Activated CD8-positive, alpha-beta memory T cell treated with anti-CD3 and anti-CD28 coated beads for 1 hour (primary cell): ENCODE measurements at regions not wholly inside any gene's neighbourhood (a gene's known extent, or its start where the extent isn't known, plus 50 kb on each side); places are given as distances from the start of the nearest gene placed in this dataset.
"Not testable (repeated sequence)": the region's sequence is repeated elsewhere in the genome, so short reads cannot be mapped to it uniquely, and the experiment has no call there.

Source experiments
- DNase-seq, 2 donors: peaks; one replicate each; pipeline ENCODE4 v3.0.0-alpha.2; 2020; ENCODE audit warnings: low read depth in 1 of 2; ENCODE audit errors: extremely low read depth in 1 of 2

DNA sequence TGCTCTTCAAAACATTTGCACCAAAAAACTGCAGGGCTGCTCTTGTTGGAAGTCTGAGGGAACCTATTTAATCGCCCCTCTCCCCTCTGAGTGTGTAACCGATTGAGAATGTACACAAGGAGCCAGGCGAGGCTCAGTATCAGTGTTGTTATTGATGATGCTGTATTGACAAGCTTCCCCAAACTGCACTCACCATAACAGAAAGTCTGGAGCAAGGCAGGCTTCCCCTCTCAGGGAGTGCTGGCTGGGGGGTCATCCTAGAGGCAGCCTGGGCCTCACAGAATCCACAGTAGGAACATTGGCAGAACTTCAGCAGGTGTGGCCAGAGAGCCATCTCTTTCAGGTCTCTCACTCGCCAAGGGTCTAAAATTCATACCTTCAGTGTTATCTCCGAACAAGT, 58.1 kb upstream of the TUNAR start:
- DNase-seq, result no peak

DNA sequence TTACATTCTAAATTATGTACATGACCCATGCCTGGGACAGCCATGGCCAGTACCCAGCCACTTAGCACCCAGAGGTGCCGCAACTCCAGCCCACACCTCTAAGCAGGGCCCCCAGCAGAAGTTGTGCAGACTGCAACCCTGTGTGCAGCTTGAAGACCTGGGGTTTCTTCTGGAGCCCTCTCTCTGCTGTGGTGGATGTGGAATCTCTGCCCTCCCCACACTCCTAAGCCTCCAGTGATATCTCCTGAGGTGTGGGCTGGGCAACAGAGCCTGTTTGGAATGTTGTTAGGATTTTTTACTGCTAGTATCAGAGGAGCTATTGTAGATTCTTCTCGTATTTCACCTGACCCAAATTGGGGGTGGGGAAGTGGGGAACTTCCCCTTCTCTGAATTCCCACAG, 59.4 kb upstream of the TUNAR start:
- DNase-seq, result no peak

DNA sequence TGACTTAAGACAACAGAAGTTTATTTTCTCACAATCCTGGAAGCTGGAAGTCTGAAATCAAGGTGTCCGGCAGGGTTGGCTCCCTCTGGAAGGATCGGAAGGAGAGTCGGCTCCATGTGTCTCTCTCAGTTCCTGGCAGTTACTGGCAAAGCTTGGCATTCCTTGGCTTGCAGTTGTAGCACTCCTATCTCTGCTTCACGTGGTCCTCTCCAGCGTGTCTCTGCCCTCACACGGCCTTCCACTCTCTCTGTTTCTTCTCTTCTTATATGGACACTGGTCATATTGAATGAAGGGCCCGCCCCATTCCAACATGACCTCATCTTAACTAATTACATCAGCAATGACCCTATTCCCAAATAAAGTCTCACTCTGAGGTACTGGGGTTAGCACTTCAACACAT, 60.1 kb upstream of the TUNAR start:
- DNase-seq, result no peak

DNA sequence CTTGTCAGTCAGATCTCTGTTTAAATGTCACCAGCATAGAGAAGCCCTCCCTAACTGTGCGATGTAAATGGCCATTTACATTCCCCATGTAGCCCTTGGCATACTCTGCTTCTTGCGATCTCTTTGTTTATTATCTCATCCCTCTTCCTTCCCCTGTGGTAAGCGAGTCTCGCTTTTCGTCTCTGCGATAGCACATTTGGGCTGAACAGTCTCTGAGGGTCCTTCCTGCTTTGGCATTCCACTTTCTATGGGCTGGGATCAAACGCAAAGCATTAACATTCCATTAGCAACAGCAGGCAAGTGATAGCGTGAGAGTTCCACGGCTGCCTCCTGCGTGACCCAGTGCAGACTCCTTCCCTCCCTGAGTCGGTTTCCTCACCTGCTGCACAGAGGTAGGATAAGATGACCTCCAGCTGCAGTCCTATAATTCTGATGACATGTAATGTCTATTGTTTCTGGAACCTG, 61.4 kb upstream of the TUNAR start:
- no peak for DNase-seq

DNA sequence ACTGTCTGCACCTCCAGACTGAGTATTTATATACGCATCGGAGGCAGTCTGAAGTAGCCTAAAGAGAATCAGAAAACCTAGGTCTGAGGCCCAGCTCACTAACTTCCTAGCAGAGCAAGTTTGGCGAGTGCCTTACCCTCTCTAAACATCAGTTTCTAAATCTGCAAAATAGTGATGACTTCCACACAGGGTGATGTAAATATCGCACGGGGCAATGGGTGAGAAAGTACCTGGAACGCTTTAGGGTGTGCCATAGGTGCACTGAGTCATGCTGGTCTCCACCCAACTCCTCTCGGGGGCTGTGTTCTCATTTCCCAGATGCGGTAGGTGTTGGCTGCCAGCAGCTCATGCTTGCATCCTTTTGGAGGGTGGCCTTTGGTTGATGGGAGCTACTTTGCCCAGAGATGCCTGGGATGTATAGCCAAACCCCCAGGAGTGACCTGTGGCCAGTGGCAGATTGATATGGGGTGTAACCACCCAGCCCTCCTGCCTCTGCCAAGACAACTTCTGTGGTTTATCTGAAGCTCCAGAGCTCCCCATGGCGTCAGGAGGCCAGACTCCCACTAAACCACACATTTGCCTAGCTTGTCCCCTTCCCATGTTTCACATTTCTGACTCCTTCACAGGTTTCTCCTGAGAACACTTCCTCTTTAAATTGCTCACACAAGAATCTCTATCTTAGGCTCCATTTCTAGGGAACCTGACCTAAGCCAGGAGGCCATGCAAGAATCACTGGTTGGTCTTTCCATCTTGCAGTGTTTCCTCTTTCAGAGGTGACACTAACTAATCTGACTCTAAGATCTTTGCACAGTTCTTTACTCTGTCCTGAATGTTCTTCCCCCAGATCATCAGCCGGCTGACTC, 62.0 kb upstream of the TUNAR start:
- DNase-seq, result no peak

DNA sequence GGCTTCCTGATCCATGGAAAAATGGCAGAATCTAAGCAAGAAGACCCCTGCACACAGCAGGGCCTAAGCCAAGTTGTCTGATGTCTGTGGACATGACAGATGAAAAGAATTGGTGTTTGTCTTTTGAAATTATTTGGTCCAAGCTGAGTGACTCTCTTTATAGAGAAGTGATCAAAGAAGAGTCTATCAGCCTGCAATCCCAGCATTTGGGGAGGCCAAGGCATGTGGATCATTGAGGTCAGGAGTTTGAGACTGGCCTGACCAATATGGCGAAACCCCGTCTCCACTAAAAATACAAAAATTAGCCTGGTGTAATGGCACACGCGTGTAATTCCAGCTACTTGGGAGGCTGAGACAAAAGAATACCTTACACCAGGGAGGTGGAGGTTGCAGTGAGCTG, 64.8 kb upstream of the TUNAR start:
- DNase-seq, result no peak

DNA sequence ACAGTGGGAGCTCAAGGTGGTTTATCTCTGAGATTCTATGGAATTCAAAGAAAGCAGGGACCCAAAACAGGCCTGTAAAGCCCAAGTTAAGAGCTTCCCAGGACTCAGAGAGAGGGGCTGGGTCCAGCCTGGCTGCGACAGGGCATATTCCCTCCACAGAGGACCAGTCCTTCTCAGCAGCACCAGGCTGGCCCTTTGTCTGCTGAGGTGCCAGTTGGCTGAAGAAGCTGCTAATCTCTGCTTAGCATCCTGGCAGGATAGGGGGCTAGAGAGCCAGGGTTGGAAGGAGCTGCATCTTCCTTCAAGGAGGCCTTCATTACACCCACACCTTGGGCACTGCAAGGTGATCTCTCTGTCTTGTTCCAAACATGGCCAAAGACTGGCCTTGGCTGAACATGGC, 68.3 kb upstream of the TUNAR start:
- no peak for DNase-seq

DNA sequence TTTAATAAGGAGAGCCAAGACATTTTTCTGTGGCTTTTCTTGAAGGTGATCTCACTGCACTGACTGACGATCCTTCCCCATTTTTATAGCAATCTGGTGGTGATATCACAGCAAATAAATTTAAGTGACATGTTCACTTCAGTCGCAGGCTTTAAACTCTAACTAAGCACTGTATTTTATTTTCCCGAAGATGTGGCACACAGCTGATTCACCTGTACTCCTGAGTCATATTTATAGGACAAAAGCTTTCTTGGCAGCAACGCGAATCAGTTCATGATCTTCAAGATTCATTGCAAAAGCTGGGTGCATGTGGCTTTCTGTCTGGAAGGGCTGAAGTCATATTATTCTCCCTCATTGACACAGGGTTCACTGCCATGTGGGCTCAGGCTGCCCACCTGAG, 79.8 kb upstream of the TUNAR start:
- DNase-seq, result no peak

DNA sequence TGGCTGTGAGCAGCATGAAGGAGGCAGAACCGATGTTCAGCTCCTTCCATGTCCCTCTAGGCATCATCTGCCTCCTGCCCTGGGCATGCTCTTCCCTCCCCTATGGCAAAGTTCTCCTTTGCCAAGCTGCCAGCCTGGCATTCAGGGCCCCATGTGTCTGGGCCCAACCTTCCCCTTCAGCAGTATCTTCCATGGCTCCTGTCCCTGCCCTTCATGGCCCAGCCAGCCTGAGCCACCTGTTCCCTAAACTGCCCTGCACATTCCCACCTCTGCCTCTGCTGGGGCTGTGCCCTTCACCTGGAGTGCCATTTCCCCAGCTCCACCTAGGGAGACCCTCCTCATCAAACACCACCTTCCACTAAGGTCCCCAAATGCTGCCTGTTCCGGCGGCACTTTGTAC, 74.0 kb upstream of the TCL1A start:
- no peak for DNase-seq

DNA sequence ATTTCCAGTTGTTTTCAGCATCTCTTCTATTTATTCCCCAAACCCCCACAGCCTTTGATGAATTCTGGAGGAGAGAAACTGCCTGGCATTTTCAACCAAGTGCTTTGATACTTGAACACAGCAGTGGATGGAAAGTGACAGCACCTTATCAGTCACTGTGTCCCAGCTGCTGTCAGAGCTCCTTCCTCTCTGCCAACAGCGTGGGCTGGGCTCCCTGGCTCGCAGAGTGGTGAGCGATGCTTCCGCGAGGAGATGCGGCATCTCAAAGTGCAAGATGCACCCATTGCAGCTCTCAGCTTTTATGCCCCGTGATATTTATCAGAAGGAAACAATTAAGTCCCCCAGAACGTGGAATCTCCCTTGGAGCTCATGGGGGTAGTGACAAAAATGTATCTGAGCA, 72.6 kb upstream of the TCL1A start:
- no peak for DNase-seq

DNA sequence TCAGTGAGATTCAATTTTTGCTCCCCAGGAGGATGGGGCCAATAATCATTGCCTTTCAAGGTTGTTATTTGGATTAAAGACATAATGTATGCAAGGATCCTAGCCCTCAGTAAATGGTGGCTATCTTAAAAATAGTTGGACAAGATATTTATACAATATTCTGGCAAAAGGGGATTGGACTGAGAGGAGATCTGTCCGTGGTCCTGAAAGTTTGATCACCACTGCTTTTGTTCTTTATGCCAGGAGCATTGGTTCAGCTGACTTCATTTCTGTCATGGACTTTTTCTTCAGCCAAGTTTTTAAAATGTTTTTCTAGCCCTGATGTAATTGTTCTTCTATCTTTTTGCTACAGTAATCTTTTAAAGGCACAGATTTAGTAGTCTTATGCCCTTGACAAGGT, 70.2 kb upstream of the TCL1A start:
- no peak for DNase-seq

DNA sequence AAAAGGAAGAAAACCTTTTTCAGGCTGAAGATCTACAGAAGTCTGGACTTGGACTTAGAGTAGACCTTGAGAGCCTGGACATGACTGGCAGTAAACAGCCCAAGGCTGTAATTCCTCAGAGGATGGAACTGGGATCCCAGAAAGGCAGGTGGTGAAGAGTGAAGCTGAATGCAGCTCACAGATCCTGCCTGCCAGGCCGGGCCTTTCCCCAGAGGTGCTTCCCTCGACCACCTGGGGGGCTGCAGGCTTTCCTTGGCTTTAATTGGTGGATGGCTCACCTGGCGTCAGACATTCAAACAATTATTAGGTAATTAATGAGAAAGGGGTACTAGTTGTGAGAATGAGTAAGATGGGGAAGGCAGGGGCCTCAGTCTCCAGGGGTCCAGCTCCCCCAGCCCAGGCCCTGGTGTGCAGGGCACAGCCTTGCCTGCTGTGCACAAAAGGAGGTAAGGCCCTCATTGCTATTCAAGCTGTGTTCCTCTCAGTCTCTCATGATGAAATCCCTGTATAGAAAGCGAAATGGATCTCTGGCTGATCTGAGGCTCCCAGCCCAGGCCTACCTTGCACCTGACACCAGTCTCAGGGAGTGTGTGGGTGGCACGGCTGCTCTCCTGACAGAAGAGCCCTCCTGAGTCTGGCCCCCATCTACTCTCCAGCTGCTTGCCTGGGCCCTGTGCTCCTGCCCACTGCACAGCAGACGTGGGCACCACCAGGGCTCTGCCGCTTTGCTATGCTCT, 63.0 kb upstream of the TCL1A start:
- no peak for DNase-seq

DNA sequence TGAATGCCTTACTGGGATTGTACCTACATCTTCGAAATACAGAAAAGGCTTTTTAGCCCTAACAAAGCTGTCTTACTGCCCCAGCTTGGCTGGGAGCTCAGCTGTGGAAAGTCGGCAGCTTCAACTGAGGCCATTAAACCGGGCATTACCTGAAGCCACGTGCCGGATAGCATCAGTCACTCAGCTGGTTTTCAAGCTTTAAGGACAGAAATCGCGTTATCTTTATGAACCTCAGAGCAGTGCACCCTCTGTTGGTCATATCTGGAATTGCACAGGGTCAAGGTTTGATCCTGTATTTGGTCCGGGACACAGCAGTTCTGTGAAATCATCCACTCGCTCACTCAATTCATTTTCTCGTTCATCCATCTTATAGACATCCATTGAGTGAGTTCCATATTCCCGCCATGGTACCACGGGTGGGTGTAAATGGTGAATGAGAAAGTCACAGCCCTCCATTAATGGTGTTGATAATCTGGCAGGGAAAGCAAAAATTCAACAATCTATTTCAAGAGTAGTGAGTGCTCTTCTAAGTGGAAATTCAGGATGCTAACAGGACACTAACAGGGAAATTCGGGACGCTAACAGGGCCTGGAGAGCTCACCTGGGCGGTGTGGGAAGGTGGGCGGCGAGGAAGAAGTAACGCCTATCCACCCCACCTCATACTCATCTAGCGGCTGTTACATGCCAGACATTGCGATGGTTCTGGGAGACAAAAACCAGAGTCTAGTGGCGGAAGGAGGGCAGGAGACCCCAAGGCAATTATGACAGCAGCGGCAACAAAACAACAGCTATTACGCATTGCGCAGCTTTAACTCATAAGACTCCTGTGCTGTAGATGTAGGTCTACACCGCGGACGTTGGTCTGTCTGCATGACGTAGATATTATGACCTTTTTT, 60.6 kb upstream of the TCL1A start:
- DNase-seq, result peak in 1 of 2 donors; percentile 22

DNA sequence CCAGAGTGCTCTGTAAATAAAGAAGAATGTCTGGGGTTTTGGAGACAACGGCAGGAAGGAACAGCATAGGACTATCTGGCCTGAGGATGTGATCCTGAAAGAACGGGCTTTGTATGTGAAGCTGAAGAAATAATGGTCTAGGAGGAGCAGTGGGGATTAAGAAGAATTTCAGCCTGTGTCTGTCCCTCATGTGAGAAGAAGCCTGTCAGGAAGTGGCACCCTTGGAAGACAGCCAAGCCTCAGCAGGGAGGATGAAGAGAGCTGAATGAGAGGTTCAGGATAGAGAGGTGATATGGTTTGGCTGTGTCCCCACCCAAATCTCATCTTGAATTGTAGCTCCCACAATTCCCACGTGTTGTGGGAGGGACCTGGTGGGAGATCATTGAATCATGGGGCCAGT, 56.9 kb upstream of the TCL1A start:
- DNase-seq, result no peak

DNA sequence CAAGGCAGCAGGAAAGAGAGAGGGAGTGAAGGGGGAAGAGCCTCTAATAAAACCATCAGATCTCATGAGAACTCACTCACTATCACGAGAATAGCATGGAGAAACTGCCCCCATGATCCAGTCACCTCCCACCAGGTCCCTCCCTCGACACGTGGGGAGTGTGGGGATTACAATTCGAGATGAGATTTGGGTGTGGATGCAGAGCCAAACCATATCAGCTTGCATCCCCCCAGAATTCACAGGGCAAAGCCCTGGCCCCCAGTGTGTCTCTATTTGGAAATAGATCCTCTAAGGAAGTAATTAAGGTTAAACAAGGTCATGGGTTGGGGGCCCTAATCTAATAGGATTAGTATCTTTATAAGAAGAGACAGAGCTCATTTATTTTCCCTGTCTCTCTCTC, 56.1 kb upstream of the TCL1A start:
- no peak for DNase-seq

DNA sequence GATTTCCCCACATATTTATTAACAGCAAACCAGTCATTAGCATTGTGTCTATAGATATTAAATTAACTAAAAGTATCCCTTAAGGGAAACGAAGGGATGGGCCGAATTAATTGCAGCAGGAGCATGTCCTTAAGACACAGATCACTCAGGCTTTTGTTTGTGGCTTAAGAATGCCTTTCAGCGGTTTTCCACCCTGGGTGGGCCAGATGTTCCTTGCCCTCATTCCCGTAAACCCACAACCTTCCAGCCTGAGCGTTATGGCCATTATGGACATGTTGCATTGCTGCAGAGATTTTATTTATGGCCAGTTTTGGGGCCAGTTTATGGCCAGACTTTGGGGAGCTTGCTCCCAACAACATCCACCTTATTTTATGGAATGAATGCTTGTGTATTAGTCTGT, 55.5 kb upstream of the TCL1A start:
- DNase-seq, result not testable (repeated sequence)

DNA sequence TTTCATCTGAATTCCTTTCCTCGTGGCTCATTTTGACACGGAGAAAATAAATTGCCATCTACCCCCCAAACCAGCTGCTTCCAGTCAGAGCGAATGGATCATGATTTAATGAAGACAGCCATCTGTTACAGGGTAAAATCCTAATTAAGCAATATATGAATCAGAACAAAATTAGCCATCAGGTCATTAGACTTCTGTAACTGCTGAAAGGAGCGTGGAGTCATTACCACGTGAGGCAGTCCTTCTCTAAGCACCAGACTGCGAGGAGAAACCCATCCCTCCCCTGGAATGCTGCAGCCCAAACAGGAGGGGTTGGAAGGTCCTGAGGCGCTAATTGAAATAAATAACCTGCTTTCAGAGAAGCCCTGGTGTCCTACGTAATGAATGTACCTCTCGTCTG, 51.1 kb upstream of the TCL1A start:
- DNase-seq, result no peak

DNA sequence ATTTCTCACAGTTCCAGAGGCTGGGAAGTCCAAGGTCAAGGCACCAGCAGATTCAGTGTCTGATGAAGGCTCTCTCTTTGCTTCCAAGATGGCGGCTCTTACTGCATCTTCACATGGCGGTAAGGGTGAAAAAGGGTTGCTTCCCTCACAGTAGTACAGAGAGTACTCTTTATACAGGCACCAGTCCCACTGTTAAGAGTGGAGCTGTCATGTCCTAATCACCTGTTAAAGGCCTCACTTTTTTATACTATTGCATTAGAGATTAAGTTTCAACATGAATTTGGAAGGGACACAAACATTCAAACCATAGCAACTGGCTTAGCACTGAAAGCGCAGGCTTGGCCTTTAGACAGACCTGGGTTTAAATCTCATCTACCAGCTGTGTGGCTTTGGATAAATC, 50.0 kb upstream of the TCL1A start:
- no peak for DNase-seq
